ENCODE measurements at regions not wholly inside any gene's neighbourhood (a gene's known extent, or its start where the extent isn't known, plus 50 kb on each side); places are given as distances from the start of the nearest gene placed in this dataset.

GRCh38 chr16:6837722-6838121 is 494.9 kb upstream of the RBFOX1 start:
- H4K20me1 ChIP-seq (ENCODE audit: insufficient read depth): no peaks in the 10 kb centered on the region
- H3K27ac ChIP-seq (ENCODE audit: low read depth, low read length): no peak overlapping the region
- CTCF ChIA-PET: no interaction called here
- no peak for TF ChIP-seq ZBTB33 (IDR thresholded peaks at IDR 0.05; ENCODE audit: extremely low read depth, insufficient replicate concordance, low read length)
- no peak for TF ChIP-seq SIN3A (IDR thresholded peaks at IDR 0.05; ENCODE audit: low read depth)
- TF ChIP-seq JUND (IDR thresholded peaks at IDR 0.05): no peak
- TF ChIP-seq POLR2A (IDR thresholded peaks at IDR 0.05; ENCODE audit: borderline replicate concordance, extremely low read depth, insufficient read depth, insufficient read length): no peak
- no peak for TF ChIP-seq EGR1 (IDR thresholded peaks at IDR 0.05; ENCODE audit: low read depth)
- no peaks in the 10 kb centered on the region for H3K4me1 ChIP-seq (ENCODE audit: control insufficient read depth in 1 of 2, insufficient read depth in 2 of 2, low read length in 2 of 2)
- ATAC-seq (no peak), DNase-seq (ENCODE audit: low read depth, low spot score) (no peak)
- H3K4me2 ChIP-seq (ENCODE audit: low read length): no peak overlapping the region
- intact Hi-C loops (cut with micrococcal nuclease): no loop called here
- no peak overlapping the region for H2AFZ ChIP-seq (ENCODE audit: low read depth, low read length, poor library complexity, severe bottlenecking)
- no peak overlapping the region for H3K4me3 ChIP-seq (replicated peaks in 1 of 2; ENCODE audit: low read depth in 1 of 2, low read length in 2 of 2)
- H3K9ac ChIP-seq (ENCODE audit: low read length): no peak overlapping the region
- RAD21 ChIA-PET (ENCODE audit: low non-redundant PET in 1 of 2, low total read pairs in 2 of 2, uncharacterized antibody in 2 of 2, unreplicated experiment in 2 of 2): no interaction called here
- no peaks in the 10 kb centered on the region for H3K9me3 ChIP-seq (ENCODE audit: control insufficient read depth in 1 of 2, insufficient read depth in 1 of 2, low read depth in 1 of 2, low read length in 2 of 2)
- no peaks in the 10 kb centered on the region for H3K36me3 ChIP-seq (ENCODE audit: control insufficient read depth in 1 of 2, insufficient read depth in 2 of 2, low read length in 2 of 2)
- BruUV-seq (replicated peaks): no TSS peak
- no peaks in the 10 kb centered on the region for H3K79me2 ChIP-seq (ENCODE audit: insufficient read depth, low read length)
- no peaks in the 10 kb centered on the region for H3K27me3 ChIP-seq (ENCODE audit: insufficient read depth, low read length)
- POLR2A ChIA-PET: no interaction called here
- H3K9me2 ChIP-seq (ENCODE audit: insufficient read depth): no peaks in the 10 kb centered on the region

- intact Hi-C loops (cut with micrococcal nuclease): no loop called here
- DNase-seq (ENCODE audit: low read depth, low spot score): no peak
- Histone ChIP-seq H3K4me1 (ENCODE audit: control insufficient read depth in 1 of 2, insufficient read depth in 2 of 2, low read length in 2 of 2) (no peaks in the 10 kb centered on the region), H3K27ac (ENCODE audit: low read depth, low read length) (no peak overlapping the region), H4K20me1 (ENCODE audit: insufficient read depth) (no peaks in the 10 kb centered on the region), H3K79me2 (ENCODE audit: insufficient read depth, low read length) (no peaks in the 10 kb centered on the region), H3K4me2 (ENCODE audit: low read length) (no peak overlapping the region), H3K9me2 (ENCODE audit: insufficient read depth) (no peaks in the 10 kb centered on the region), H2AFZ (ENCODE audit: low read depth, low read length, poor library complexity, severe bottlenecking) (no peak overlapping the region), H3K4me3 (replicated peaks in 1 of 2; ENCODE audit: low read depth in 1 of 2, low read length in 2 of 2) (no peak overlapping the region), H3K9ac (ENCODE audit: low read length) (no peak overlapping the region), H3K27me3 (ENCODE audit: insufficient read depth, low read length) (no peaks in the 10 kb centered on the region), H3K9me3 (ENCODE audit: control insufficient read depth in 1 of 2, insufficient read depth in 1 of 2, low read depth in 1 of 2, low read length in 2 of 2) (no peaks in the 10 kb centered on the region), H3K36me3 (ENCODE audit: control insufficient read depth in 1 of 2, insufficient read depth in 2 of 2, low read length in 2 of 2) (no peaks in the 10 kb centered on the region)
- BruUV-seq (replicated peaks): no TSS peak
- RAD21 ChIA-PET (ENCODE audit: low non-redundant PET in 1 of 2, low total read pairs in 2 of 2, uncharacterized antibody in 2 of 2, unreplicated experiment in 2 of 2): no interaction called here
- POLR2A ChIA-PET: no interaction called here
- ATAC-seq: no peak
- CTCF ChIA-PET: no interaction called here
- TF ChIP-seq TCF7L2 (IDR thresholded peaks at IDR 0.05; ENCODE audit: borderline replicate concordance, extremely low read depth, insufficient read depth, insufficient read length) (no peak), CBX3 (IDR thresholded peaks at IDR 0.05; ENCODE audit: low read depth) (no peak), SP1 (IDR thresholded peaks at IDR 0.05; ENCODE audit: low read depth) (no peak), ZFX (IDR thresholded peaks at IDR 0.05) (no peak), SRF (IDR thresholded peaks at IDR 0.05; ENCODE audit: low read depth) (no peak), RAD21 (IDR thresholded peaks at IDR 0.05; ENCODE audit: low read depth) (no peak), FOSL1 (IDR thresholded peaks at IDR 0.05; ENCODE audit: low read depth) (no peak), SIN3A (IDR thresholded peaks at IDR 0.05; ENCODE audit: low read depth) (no peak), CEBPB (IDR thresholded peaks at IDR 0.05; ENCODE audit: low read depth) (no peak), REST (IDR thresholded peaks at IDR 0.05; ENCODE audit: low read depth) (no peak), EZH2phosphoT487 (IDR thresholded peaks at IDR 0.05; ENCODE audit: borderline replicate concordance) (no peak), ZNF274 (IDR thresholded peaks at IDR 0.05; ENCODE audit: low read depth, low read length) (no peak), EGR1 (IDR thresholded peaks at IDR 0.05; ENCODE audit: low read depth) (no peak)
These were observed 495.9 kb upstream of the RBFOX1 start for GRCh38 chr16:6836766-6837165.
